GM13976 (cell line): ENCODE measurements at regions not wholly inside any gene's neighbourhood (a gene's known extent, or its start where the extent isn't known, plus 50 kb on each side); places are given as distances from the start of the nearest gene placed in this dataset.
"Not testable (repeated sequence)": the region's sequence is repeated elsewhere in the genome, so short reads cannot be mapped to it uniquely, and the experiment has no call there.

Experiments
- DNase-seq: peaks from one replicate; pipeline ENCODE4 v3.0.0; 2012; ENCODE audit warnings: low spot score
- in situ Hi-C: fragments of 300-500 bp; cut with MboI; formaldehyde crosslinking; loops from one replicate; pipeline ENCODE4 v1.12.0; 2022; ENCODE audit warnings: low sequenced_read_pairs, mixed read lengths, inconsistent platforms; ENCODE audit not compliant: unreplicated experiment
- TF ChIP-seq, protein P1 (sequence below): IDR thresholded peaks from 2 replicates; pipeline ENCODE4 v1.5.1; 2012; ENCODE audit warnings: borderline replicate concordance, mild to moderate bottlenecking; ENCODE audit not compliant: insufficient read depth; ENCODE audit errors: extremely low read depth, missing control alignments, control extremely low read depth

DNA sequence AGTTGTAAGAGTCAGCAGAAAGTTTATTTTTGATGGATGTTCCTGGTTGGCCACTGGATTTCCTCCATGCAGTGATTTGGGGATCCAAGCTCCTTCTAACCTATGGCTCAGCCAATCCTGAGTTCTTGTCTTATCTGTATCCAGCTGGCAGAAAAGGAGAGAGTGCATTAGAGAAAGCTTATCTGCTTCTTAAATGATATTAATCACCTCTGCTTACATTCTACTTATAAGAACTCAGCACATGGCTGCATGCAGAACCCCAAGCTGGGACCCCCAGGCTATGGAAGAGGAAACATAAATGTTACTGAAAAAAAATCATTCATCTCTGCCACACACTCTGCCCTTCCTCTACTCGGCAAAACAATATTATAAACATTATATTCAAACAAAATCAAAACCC, 739.8 kb upstream of the AUTS2 start:
- TF ChIP-seq, protein P1, sequence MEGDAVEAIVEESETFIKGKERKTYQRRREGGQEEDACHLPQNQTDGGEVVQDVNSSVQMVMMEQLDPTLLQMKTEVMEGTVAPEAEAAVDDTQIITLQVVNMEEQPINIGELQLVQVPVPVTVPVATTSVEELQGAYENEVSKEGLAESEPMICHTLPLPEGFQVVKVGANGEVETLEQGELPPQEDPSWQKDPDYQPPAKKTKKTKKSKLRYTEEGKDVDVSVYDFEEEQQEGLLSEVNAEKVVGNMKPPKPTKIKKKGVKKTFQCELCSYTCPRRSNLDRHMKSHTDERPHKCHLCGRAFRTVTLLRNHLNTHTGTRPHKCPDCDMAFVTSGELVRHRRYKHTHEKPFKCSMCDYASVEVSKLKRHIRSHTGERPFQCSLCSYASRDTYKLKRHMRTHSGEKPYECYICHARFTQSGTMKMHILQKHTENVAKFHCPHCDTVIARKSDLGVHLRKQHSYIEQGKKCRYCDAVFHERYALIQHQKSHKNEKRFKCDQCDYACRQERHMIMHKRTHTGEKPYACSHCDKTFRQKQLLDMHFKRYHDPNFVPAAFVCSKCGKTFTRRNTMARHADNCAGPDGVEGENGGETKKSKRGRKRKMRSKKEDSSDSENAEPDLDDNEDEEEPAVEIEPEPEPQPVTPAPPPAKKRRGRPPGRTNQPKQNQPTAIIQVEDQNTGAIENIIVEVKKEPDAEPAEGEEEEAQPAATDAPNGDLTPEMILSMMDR, result no peak
- in situ Hi-C loops, result no loop called here
- DNase-seq, result no peak

DNA sequence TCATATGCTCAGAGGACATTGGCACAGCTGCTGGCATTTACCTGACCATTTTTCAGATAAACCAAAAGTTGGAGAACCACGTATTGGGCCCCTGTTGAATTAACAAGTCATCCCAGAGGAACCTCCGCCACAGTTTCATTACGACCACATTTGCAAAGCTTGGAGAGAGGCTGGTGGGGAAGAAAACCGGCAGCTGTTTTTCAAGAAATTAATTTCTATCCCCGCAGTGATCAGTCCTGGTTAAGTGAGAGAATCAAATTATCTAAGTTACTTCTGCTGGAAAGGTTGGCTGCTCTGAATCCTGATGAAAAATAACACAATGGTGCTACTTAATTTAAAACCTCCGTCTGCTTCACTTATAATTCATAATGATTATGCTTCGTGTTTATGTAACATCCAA, 737.1 kb upstream of the AUTS2 start:
- DNase-seq, result no peak
- TF ChIP-seq, protein P1, result no peak
- in situ Hi-C loops, result no loop called here

DNA sequence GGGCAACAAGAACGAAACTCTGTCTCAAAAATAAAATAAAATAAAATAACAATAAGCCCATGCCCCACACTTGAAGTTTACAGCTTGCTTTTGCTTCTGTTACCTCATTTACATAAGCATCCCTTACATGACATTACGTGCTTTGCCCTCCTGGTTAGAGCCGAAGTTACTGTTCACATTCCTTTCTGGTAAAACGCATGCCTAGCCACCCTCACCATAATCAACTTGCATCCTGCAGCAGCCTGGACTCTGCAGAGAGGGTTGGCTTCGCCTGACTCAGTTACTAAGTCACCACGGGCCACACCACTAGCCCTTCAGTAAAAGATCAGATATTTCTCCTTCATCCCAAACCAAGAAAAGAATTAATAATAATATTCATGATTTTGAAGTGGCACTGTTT, 736.0 kb upstream of the AUTS2 start:
- TF ChIP-seq, protein P1, result no peak
- in situ Hi-C loops, result no loop called here

DNA sequence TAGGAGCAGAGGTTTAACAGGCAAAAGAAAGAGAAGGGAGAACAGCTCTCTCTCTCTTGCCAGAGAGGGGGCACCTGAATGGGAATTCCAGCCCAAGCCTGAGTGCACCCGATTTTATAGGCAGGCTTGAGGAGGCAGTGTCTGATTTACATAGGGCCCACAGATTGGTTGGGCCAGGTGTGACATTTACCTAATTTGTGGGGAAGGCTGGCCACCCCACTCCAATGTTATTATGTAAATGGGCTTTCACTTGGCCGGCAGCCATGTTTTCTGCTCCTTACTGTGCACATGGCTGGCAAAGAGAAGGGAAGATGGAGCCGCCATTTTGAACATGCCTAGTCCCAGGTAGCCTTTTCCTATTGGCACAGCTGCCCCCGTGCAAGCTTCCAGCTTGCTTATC, 735.5 kb upstream of the AUTS2 start:
- TF ChIP-seq, protein P1, result no peak
- in situ Hi-C loops, result no loop called here
- no peak for DNase-seq

More for the DNA sequence above, 736.0 kb upstream of the AUTS2 start:
- no peak for DNase-seq

DNA sequence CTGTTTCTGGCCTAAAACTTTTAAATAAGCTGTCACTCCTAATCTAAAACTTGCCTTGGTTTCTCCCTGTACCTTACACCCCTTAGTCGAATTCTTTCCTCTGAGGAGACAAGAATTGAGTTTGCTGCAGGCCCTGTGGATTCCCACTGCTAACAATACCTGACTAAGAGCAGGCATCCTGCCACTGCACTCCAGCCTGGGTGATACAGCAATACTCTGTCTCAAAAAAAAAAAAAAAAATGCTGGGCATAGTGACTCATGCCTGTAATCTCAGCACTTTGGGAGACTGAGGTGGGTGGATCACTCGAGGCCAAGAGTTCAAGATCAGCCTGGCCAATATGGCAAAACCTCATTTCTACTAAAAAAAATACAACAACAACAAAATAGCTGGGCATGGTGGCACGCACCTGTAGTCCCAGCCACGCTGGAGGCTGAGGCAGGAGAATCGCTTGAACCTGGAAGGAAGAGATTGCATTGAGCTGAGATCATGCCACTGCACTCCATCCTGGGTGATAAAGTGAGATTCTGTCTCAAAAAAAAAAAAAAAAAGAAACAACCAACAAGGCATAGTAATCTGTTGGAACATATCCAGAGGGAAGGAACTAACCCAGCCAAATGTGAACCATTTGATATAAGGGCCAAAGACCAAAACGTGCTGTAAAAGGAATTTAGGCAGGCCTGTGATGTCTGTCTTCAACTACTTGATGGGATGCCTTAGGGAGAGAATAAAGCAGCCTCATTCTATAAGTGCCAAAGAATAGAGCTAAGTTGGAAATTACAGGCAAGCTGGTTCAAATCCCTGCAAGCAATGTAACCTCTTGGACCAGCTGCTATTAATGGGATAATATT, 732.7 kb upstream of the AUTS2 start:
- DNase-seq, result no peak
- TF ChIP-seq, protein P1, result no peak
- in situ Hi-C loops, result no loop called here

DNA sequence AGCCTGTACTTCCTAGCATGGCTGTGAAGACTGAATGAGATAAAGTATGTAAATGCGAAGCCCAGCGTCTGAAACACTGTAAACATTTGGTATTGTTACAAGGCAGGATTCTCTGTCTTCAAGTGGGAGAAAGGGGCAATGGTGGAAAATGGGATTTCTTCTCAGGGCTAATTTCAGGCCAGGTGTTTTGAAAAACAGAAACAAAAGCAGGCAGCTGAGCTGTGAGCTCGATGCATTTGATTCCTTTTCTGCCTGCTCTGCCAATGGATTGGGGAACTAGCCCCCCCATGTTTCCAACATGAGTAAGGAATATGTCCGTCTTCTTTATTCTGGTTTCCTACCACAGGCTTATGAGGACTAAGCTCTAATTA, 732.1 kb upstream of the AUTS2 start:
- TF ChIP-seq, protein P1, result no peak
- no peak for DNase-seq
- in situ Hi-C loops, result no loop called here

DNA sequence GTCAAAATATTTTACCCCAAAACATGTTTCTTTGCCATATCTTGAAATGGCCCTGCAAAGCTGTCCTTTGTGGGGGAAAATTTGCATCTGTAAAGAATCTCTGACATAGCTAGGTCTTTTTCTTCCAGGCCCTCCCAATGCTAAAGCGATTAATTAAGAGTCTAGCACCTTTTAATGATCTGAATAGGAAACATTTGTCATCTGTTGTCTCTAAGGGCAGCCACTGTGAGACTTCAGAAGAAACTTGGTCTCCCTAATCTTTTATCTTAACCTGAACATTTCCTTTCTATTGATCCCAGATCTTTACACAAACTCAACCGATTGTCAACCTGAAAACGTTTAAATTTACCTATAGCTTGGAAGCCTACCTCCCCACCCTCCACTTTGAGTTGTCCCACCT, 731.6 kb upstream of the AUTS2 start:
- in situ Hi-C loops, DNase-seq: not testable (repeated sequence)
